HepG2 (cell line): ENCODE measurements at regions not wholly inside any gene's neighbourhood (a gene's known extent, or its start where the extent isn't known, plus 50 kb on each side); places are given as distances from the start of the nearest gene placed in this dataset.

Source experiments
- ATAC-seq: fragments of 200-7000 bp; cut with Tn5 transposase; 3 replicates; pipeline ENCODE4 v1.9.1; 2020; ENCODE audit warnings: mild to moderate bottlenecking, moderate library complexity
- BruUV-seq: library from RNA; stranded (reverse); fragments of 400-500 nt; replicated peaks from 2 replicates; lab custom pipeline; 2021; lab: Mats Ljungman, UMichigan
- CTCF ChIA-PET: fragments of 300-600 bp; formaldehyde crosslinking; extraction: SDS; loops from one replicate; lab custom pipeline; 2021; ENCODE audit warnings: low total read pairs, inconsistent platforms, low intra/inter-chr PET ratio; lab: Yijun Ruan, JAX
- POLR2A ChIA-PET: fragments of 350-600 bp; sonication (Branson Sonifier 250); formaldehyde crosslinking; loops from one replicate; lab custom pipeline; 2020; ENCODE audit warnings: antibody characterized with exemption, inconsistent platforms; lab: Yijun Ruan, JAX
- DNase-seq: peaks from one replicate; pipeline ENCODE4 v3.0.0-alpha.2; 2015; ENCODE audit warnings: low spot score
- FAIRE-seq: peaks from 3 replicates; lab custom pipeline; 2011; peaks lifted over from hg19 to GRCh38; lab: Jason Lieb, UNC
- H2AFZ ChIP-seq: one replicate; pipeline ENCODE4 v1.6.1; 2011; ENCODE audit warnings: low read length, inconsistent platforms
- H3K27ac ChIP-seq: fragments of 300-600 bp; 3 replicates; pipeline ENCODE4 v1.8.0; 2011; ENCODE audit warnings: mixed run types, mild to moderate bottlenecking, mixed read lengths, low read length, inconsistent platforms; ENCODE audit not compliant: insufficient read depth; ENCODE audit errors: extremely low read length
- H3K27me3 ChIP-seq, 2 experiments: fragments of 200-600 bp in 1 of 2; 2 replicates in 1 of 2; 3 replicates in 1 of 2; pipeline versions ENCODE4 v1.6.0 to v1.8.0; 2011; ENCODE audit warnings: low read length in 2 of 2, mild to moderate bottlenecking in 2 of 2, moderate library complexity in 2 of 2, inconsistent platforms in 1 of 2; ENCODE audit not compliant: insufficient read depth in 2 of 2, control insufficient read depth in 1 of 2
- H3K36me3 ChIP-seq, 2 experiments: fragments of 200-600 bp in 1 of 2; replicated peaks in 1 of 2; 2 replicates in 1 of 2; 3 replicates in 1 of 2; pipeline versions ENCODE4 v1.5.1 to v1.8.0; 2011; ENCODE audit warnings: low read length in 2 of 2, inconsistent platforms in 1 of 2; ENCODE audit not compliant: insufficient read depth in 2 of 2, control insufficient read depth in 1 of 2
- H3K4me1 ChIP-seq: 2 replicates; pipeline ENCODE4 v1.5.1; 2012; ENCODE audit warnings: low read length, inconsistent platforms; ENCODE audit not compliant: insufficient read depth
- H3K4me2 ChIP-seq: 2 replicates; pipeline ENCODE4 v1.6.0; 2011; ENCODE audit warnings: low read depth, low read length, inconsistent platforms
- H3K4me3 ChIP-seq, 3 experiments: fragments of 200-600 bp in 1 of 3; sonication (generic), shearing (Covaris generic) in 1 of 3; replicated peaks in 1 of 3; 2 replicates each; pipeline ENCODE4 v1.5.1; 2011 to 2016; ENCODE audit warnings: low read length in 3 of 3, inconsistent platforms in 2 of 3, low read depth in 2 of 3, mild to moderate bottlenecking in 2 of 3, control low read depth in 1 of 3, mixed read lengths in 1 of 3; ENCODE audit not compliant: insufficient read depth in 1 of 3
- H3K79me2 ChIP-seq: one replicate; pipeline ENCODE4 v1.6.1; 2011; ENCODE audit warnings: low read length, inconsistent platforms; ENCODE audit not compliant: insufficient read depth
- H3K9ac ChIP-seq: 2 replicates; pipeline ENCODE4 v1.6.0; 2011; ENCODE audit warnings: mild to moderate bottlenecking, low read depth, low read length, inconsistent platforms; ENCODE audit not compliant: insufficient read depth
- H3K9me3 ChIP-seq: 2 replicates; pipeline ENCODE4 v1.5.1; 2012; ENCODE audit warnings: mild to moderate bottlenecking, low read length
- H4K20me1 ChIP-seq: 2 replicates; pipeline ENCODE4 v1.6.0; 2011; ENCODE audit warnings: inconsistent platforms, mild to moderate bottlenecking, low read length, moderate library complexity; ENCODE audit not compliant: insufficient read depth
- CHD4 ChIP-seq: fragments of 200-600 bp; sonication (generic); IDR thresholded peaks from 2 replicates; pipeline ENCODE4 v1.7.0; 2017; ENCODE audit warnings: mild to moderate bottlenecking, low read length, borderline replicate concordance
- CREM ChIP-seq, 2 experiments: sonication (generic) in 1 of 2; formaldehyde crosslinking in 1 of 2; IDR thresholded peaks; 2 replicates each; pipeline versions ENCODE4 v1.4.0 to v1.6.1; 2016 to 2020; ENCODE audit warnings: antibody characterized with exemption in 1 of 2, mild to moderate bottlenecking in 1 of 2, missing genetic modification reagents in 1 of 2
- FOXK2 ChIP-seq: fragments of 450-650 bp; IDR thresholded peaks from 2 replicates; pipeline ENCODE4 v1.6.1; 2016
- HNF4G ChIP-seq, 2 experiments: sonication (generic) in 1 of 2; formaldehyde crosslinking in 1 of 2; IDR thresholded peaks; 2 replicates each; pipeline versions ENCODE4 v1.4.0 to v1.6.1; 2011 to 2020; ENCODE audit warnings: borderline replicate concordance in 2 of 2, low read depth in 2 of 2, mild to moderate bottlenecking in 2 of 2, low read length in 1 of 2, missing genetic modification reagents in 1 of 2, moderate library complexity in 1 of 2
- KDM2A ChIP-seq: sonication (generic); formaldehyde crosslinking; IDR thresholded peaks from 2 replicates; pipeline ENCODE4 v1.4.0; 2020; ENCODE audit warnings: low read depth, missing genetic modification reagents, borderline replicate concordance
- KDM4B ChIP-seq: sonication (generic); formaldehyde crosslinking; IDR thresholded peaks from 2 replicates; pipeline ENCODE4 v1.4.0; 2020; ENCODE audit warnings: missing genetic modification reagents
- MAZ ChIP-seq, 2 experiments: sonication (generic) in 1 of 2; formaldehyde crosslinking in 1 of 2; IDR thresholded peaks; 2 replicates each; pipeline versions ENCODE4 v1.5.0 to v1.6.1; 2012 to 2020; ENCODE audit warnings: low read depth in 2 of 2, mild to moderate bottlenecking in 2 of 2, borderline replicate concordance in 1 of 2, improper control_type of control experiment in 1 of 2, low read length in 1 of 2, missing genetic modification reagents in 1 of 2, moderate library complexity in 1 of 2
- NCOR1 ChIP-seq: fragments of 200-600 bp; sonication (generic); IDR thresholded peaks from 2 replicates; pipeline ENCODE4 v1.7.0; 2017; ENCODE audit warnings: antibody characterized with exemption, low read length, borderline replicate concordance
- PPARG ChIP-seq: conservative IDR thresholded peaks from 2 replicates; pipeline ENCODE4 v1.6.1; 2016; ENCODE audit warnings: missing biosample characterization, missing genetic modification reagents
- SMYD3 ChIP-seq: sonication (generic); formaldehyde crosslinking; IDR thresholded peaks from 2 replicates; pipeline ENCODE4 v1.8.1; 2023; ENCODE audit warnings: mild to moderate bottlenecking, missing genetic modification reagents
- ZNF234 ChIP-seq: sonication (generic); formaldehyde crosslinking; conservative IDR thresholded peaks from 2 replicates; pipeline ENCODE4 v1.5.1; 2020; ENCODE audit warnings: mild to moderate bottlenecking, missing genetic modification reagents
- ZNF441 ChIP-seq: sonication (generic); formaldehyde crosslinking; IDR thresholded peaks from 2 replicates; pipeline ENCODE4 v1.7.0; 2021; ENCODE audit warnings: missing genetic modification reagents, borderline replicate concordance
- ZNF672 ChIP-seq: sonication (generic); formaldehyde crosslinking; IDR thresholded peaks from 2 replicates; pipeline ENCODE4 v1.8.1; 2022; ENCODE audit warnings: missing genetic modification reagents
- ZNF883 ChIP-seq: sonication (generic); formaldehyde crosslinking; IDR thresholded peaks from 2 replicates; pipeline ENCODE4 v1.5.1; 2020; ENCODE audit warnings: mild to moderate bottlenecking, missing genetic modification reagents; ENCODE audit errors: not compliant biosample characterization
- WGBS: methylation state at CpG from one replicate; pipeline ENCODE4 v1.1.6; 2017; ENCODE audit warnings: low lambda C conversion rate; 5-methylcytosine and 5-hydroxymethylcytosine counted together
- in situ Hi-C: cut with HindIII; loops from 2 replicates; pipeline ENCODE4 v1.10.0; 2017; ENCODE audit warnings: low pct_unique_long_range_greater_than_20kb; ENCODE audit not compliant: extremely low pct_ligation_motif_present
- intact Hi-C: fragments of 100-400 bp; cut with micrococcal nuclease; formaldehyde crosslinking; loops from one replicate; pipeline ENCODE4 v1.10.0; 2022; ENCODE audit not compliant: unreplicated experiment

DNA sequence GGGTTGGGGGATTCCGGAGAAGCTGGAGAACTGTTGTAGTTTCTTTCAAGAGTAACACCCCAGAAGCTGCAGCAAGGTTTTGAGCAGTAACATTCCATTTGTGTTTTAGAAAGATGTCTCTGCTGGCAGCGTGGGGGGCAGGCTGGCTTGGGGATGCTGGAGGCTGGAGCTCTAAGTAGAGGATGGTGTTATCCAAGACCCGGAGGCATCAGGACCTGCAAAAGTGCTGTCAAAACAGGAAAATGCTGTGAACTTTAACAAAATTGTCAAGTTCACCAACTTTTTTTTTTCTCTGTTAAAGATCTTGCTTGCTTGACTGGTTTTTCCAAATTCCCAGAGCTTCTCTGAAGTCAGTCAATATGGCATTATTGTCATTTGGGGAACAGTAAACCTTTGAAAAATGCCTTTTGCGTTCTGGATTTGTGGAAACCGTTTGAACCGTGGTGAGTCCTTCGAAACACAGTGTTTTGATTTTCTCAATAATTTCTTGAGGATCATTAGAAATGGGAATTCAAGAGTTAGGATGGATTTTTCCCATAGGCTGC, 189.6 kb upstream of the NLRP1 start:
- Histone ChIP-seq H2AFZ (no peak overlapping the region), H3K4me2 (no peak overlapping the region), H3K27me3 (no peaks in the 10 kb centered on the region), H3K27ac (no peak overlapping the region), H3K36me3 (no peaks in the 10 kb centered on the region), H3K9me3 (no peaks in the 10 kb centered on the region), H3K4me1 (peaks cover 35% of the 10 kb centered on the region), H3K4me3 (no peak overlapping the region), H4K20me1 (no peaks in the 10 kb centered on the region), H3K79me2 (no peaks in the 10 kb centered on the region), H3K9ac (no peak overlapping the region)
- intact Hi-C loops (no loop called here), in situ Hi-C loops (no loop called here)
- no peak for FAIRE-seq
- POLR2A ChIA-PET = no interaction called here
- no TSS peak for BruUV-seq
- TF ChIP-seq CHD4 (no peak), ZNF234 (CRISPR knock-in tag) (no peak), NCOR1 (no peak), ZNF441 (CRISPR knock-in tag) (no peak), KDM2A (CRISPR knock-in tag) (no peak), CREM (IDR thresholded peaks at IDR 0.05) (no peak), CREM (CRISPR knock-in tag; IDR thresholded peaks at IDR 0.05) (no peak), ZNF883 (no peak), MAZ (IDR thresholded peaks at IDR 0.05; ENCODE audit: borderline replicate concordance, low read depth, low read length) (no peak), MAZ (CRISPR knock-in tag; IDR thresholded peaks at IDR 0.05; ENCODE audit: low read depth) (no peak), ZNF672 (CRISPR knock-in tag) (no peak)
- CTCF ChIA-PET = no interaction called here
- DNase-seq = no peak
- WGBS = 59% methylated on average over 7 of the region's 7 CpGs
- ATAC-seq = no peak

GRCh38 chr17:5775098-5775497, 190.8 kb upstream of the NLRP1 start:
- H3K27ac ChIP-seq = no peak overlapping the region
- H4K20me1 ChIP-seq = no peaks in the 10 kb centered on the region
- intact Hi-C loops = no loop called here
- H2AFZ ChIP-seq = no peak overlapping the region
- H3K27me3 ChIP-seq = no peaks in the 10 kb centered on the region
- DNase-seq = no peak
- CTCF ChIA-PET = no interaction called here
- POLR2A ChIA-PET = interaction anchor here (1.7 kb wide), 1 partner anchor 11 kb away, joined by 5 read pairs; no protein-coding TSS in a partner anchor
- no peak overlapping the region for H3K4me2 ChIP-seq
- no peak for ATAC-seq
- no peak overlapping the region for H3K9ac ChIP-seq
- BruUV-seq = no TSS peak
- H3K79me2 ChIP-seq = no peaks in the 10 kb centered on the region
- in situ Hi-C loops = no loop called here
- no peaks in the 10 kb centered on the region for H3K36me3 ChIP-seq
- TF ChIP-seq FOXK2 (no peak), PPARG (CRISPR knock-in tag) (no peak), HNF4G (IDR thresholded peaks at IDR 0.05; ENCODE audit: borderline replicate concordance, low read depth, low read length) (no peak), HNF4G (CRISPR knock-in tag; IDR thresholded peaks at IDR 0.05; ENCODE audit: borderline replicate concordance, low read depth) (no peak), KDM4B (no peak), SMYD3 (CRISPR knock-in tag) (no peak)
- TF ChIP-seq, all 625 proteins: peak for 0
- Histone ChIP-seq H3K9me3 (no peaks in the 10 kb centered on the region), H3K4me3 (no peak overlapping the region), H3K4me1 (peaks cover 47% of the 10 kb centered on the region)
- 28% methylated on average over 4 of the region's 8 CpGs for WGBS
- FAIRE-seq = no peak
